SU-DHL-6 (cell line): ENCODE measurements at regions not wholly inside any gene's neighbourhood (a gene's known extent, or its start where the extent isn't known, plus 50 kb on each side); places are given as distances from the start of the nearest gene placed in this dataset.
"Not testable (repeated sequence)": the region's sequence is repeated elsewhere in the genome, so short reads cannot be mapped to it uniquely, and the experiment has no call there.

Experiments
- H2AFZ ChIP-seq: fragments of 200-600 bp; sonication (generic); 2 replicates; pipeline ENCODE4 v1.6.1; 2014; ENCODE audit warnings: low read depth, mild to moderate bottlenecking, moderate library complexity, mixed read lengths, antibody characterized with exemption, low read length; ENCODE audit not compliant: severe bottlenecking
- H3F3A ChIP-seq: fragments of 200-600 bp; shearing (Covaris generic); 2 replicates; pipeline ENCODE4 v1.6.0; 2016; ENCODE audit warnings: antibody characterized with exemption, mild to moderate bottlenecking; ENCODE audit not compliant: insufficient read depth
- H3K27ac ChIP-seq: fragments of 200-600 bp; sonication (generic); 2 replicates; pipeline ENCODE4 v1.5.1; 2016; ENCODE audit warnings: low read depth, mild to moderate bottlenecking, low read length, moderate library complexity, mixed read lengths
- H3K27me3 ChIP-seq: fragments of 200-600 bp; sonication (generic), shearing (Covaris generic); 2 replicates; pipeline ENCODE4 v1.6.0; 2014; ENCODE audit warnings: mild to moderate bottlenecking, low read length
- H3K36me3 ChIP-seq: fragments of 200-600 bp; sonication (generic); 2 replicates; pipeline ENCODE4 v1.6.1; 2014; ENCODE audit warnings: mild to moderate bottlenecking, low read length, mixed read lengths
- H3K4me2 ChIP-seq: fragments of 300-600, 200-600 bp; shearing (Covaris generic), sonication (generic); 2 replicates; pipeline ENCODE4 v1.6.0; 2014; ENCODE audit warnings: low read length, low read depth, mild to moderate bottlenecking; ENCODE audit not compliant: poor library complexity, severe bottlenecking
- H3K4me3 ChIP-seq: fragments of 200-600 bp; sonication (generic); 2 replicates; pipeline ENCODE4 v1.5.1; 2014; ENCODE audit warnings: antibody characterized with exemption, low read length, mild to moderate bottlenecking, mixed read lengths; ENCODE audit not compliant: insufficient read depth, poor library complexity, severe bottlenecking
- H3K79me2 ChIP-seq: fragments of 200-600 bp; sonication (generic); 2 replicates; pipeline ENCODE4 v1.6.1; 2014; ENCODE audit warnings: mild to moderate bottlenecking, low read length, moderate library complexity; ENCODE audit not compliant: insufficient read depth
- H3K9ac ChIP-seq: fragments of 200-600 bp; sonication (generic); 2 replicates; pipeline ENCODE4 v1.7.0; 2014; ENCODE audit warnings: mild to moderate bottlenecking, low read length
- H3K9me2 ChIP-seq: fragments of 200-600 bp; sonication (generic); replicated peaks from 2 replicates; pipeline ENCODE4 v1.6.1; 2014; ENCODE audit warnings: low read length; ENCODE audit not compliant: insufficient read depth
- H3K9me3 ChIP-seq: fragments of 200-600 bp; sonication (generic); 2 replicates; pipeline ENCODE4 v1.6.1; 2014; ENCODE audit warnings: low read length, mixed read lengths; ENCODE audit not compliant: insufficient read depth
- H4K20me1 ChIP-seq: fragments of 200-600 bp; sonication (generic); 2 replicates; pipeline ENCODE4 v1.6.1; 2014; ENCODE audit warnings: low read depth, mild to moderate bottlenecking, antibody characterized with exemption, low read length, moderate library complexity, mixed read lengths
- CTCF ChIP-seq: fragments of 200-600 bp; sonication (generic); IDR thresholded peaks from one replicate; pipeline ENCODE4 v1.5.1; 2017; ENCODE audit warnings: antibody characterized with exemption, mild to moderate bottlenecking, low read length, moderate library complexity; ENCODE audit not compliant: insufficient read depth, poor library complexity, severe bottlenecking
- EZH2phosphoT487 ChIP-seq: fragments of 200-600 bp; sonication (generic), shearing (Covaris generic); conservative IDR thresholded peaks from 2 replicates; pipeline ENCODE4 v1.6.1; 2018; ENCODE audit warnings: mild to moderate bottlenecking, antibody characterized with exemption, low read length, moderate library complexity, mixed read lengths

GRCh38 chr9:118670011-118670953, 699.0 kb downstream of the BRINP1 start:
- no peak overlapping the region for H2AFZ ChIP-seq
- H3K9me3 ChIP-seq: no peaks in the 10 kb centered on the region
- no peaks in the 10 kb centered on the region for H3K9me2 ChIP-seq
- H3K36me3 ChIP-seq: no peaks in the 10 kb centered on the region
- no peak overlapping the region for H3K4me3 ChIP-seq
- H3F3A ChIP-seq: no peaks in the 10 kb centered on the region
- H3K27ac ChIP-seq: no peak overlapping the region
- TF ChIP-seq EZH2phosphoT487 (no peak), CTCF (no peak)
- no peak overlapping the region for H3K4me2 ChIP-seq
- H3K27me3 ChIP-seq: no peaks in the 10 kb centered on the region
- H3K9ac ChIP-seq: no peak overlapping the region
- H4K20me1 ChIP-seq: no peaks in the 10 kb centered on the region
- H3K79me2 ChIP-seq: no peaks in the 10 kb centered on the region

- H2AFZ ChIP-seq: no peak overlapping the region
- no peak overlapping the region for H3K9ac ChIP-seq
- H3K27me3 ChIP-seq: no peaks in the 10 kb centered on the region
- no peaks in the 10 kb centered on the region for H3K79me2 ChIP-seq
- TF ChIP-seq EZH2phosphoT487 (no peak), CTCF (no peak)
- H4K20me1 ChIP-seq: no peaks in the 10 kb centered on the region
- H3F3A ChIP-seq: no peaks in the 10 kb centered on the region
- H3K9me2 ChIP-seq: no peaks in the 10 kb centered on the region
- no peaks in the 10 kb centered on the region for H3K36me3 ChIP-seq
- H3K9me3 ChIP-seq: no peaks in the 10 kb centered on the region
- no peak overlapping the region for H3K4me3 ChIP-seq
- no peak overlapping the region for H3K4me2 ChIP-seq
- H3K27ac ChIP-seq: no peak overlapping the region
Measured at GRCh38 chr9:118674942-118675341, 694.3 kb downstream of the BRINP1 start.

GRCh38 chr9:118677936-118678653, 691.1 kb downstream of the BRINP1 start:
- not testable (repeated sequence) for H4K20me1 ChIP-seq, H2AFZ ChIP-seq, H3F3A ChIP-seq, H3K9ac ChIP-seq, H3K9me3 ChIP-seq, H3K79me2 ChIP-seq, H3K9me2 ChIP-seq, H3K4me2 ChIP-seq, H3K27ac ChIP-seq, H3K27me3 ChIP-seq, H3K4me3 ChIP-seq, H3K36me3 ChIP-seq

- no peaks in the 10 kb centered on the region for H3K9me2 ChIP-seq
- H3K9ac ChIP-seq: no peak overlapping the region
- H3K9me3 ChIP-seq: no peaks in the 10 kb centered on the region
Measured at GRCh38 chr9:118686959-118687358, 682.3 kb downstream of the BRINP1 start.

More at GRCh38 chr9:118686959-118687358, 682.3 kb downstream of the BRINP1 start:
- H3K36me3 ChIP-seq: no peaks in the 10 kb centered on the region
- no peaks in the 10 kb centered on the region for H3K27me3 ChIP-seq
- H3K79me2 ChIP-seq: no peaks in the 10 kb centered on the region
- no peak overlapping the region for H3K4me3 ChIP-seq
- H3K27ac ChIP-seq: no peak overlapping the region
- no peak for TF ChIP-seq CTCF
- no peak for TF ChIP-seq EZH2phosphoT487
- no peaks in the 10 kb centered on the region for H3F3A ChIP-seq
- H4K20me1 ChIP-seq: no peaks in the 10 kb centered on the region
- H2AFZ ChIP-seq: no peak overlapping the region
- H3K4me2 ChIP-seq: no peak overlapping the region
